ENCODE measurements at regions not wholly inside any gene's neighbourhood (a gene's known extent, or its start where the extent isn't known, plus 50 kb on each side); places are given as distances from the start of the nearest gene placed in this dataset.

DNA sequence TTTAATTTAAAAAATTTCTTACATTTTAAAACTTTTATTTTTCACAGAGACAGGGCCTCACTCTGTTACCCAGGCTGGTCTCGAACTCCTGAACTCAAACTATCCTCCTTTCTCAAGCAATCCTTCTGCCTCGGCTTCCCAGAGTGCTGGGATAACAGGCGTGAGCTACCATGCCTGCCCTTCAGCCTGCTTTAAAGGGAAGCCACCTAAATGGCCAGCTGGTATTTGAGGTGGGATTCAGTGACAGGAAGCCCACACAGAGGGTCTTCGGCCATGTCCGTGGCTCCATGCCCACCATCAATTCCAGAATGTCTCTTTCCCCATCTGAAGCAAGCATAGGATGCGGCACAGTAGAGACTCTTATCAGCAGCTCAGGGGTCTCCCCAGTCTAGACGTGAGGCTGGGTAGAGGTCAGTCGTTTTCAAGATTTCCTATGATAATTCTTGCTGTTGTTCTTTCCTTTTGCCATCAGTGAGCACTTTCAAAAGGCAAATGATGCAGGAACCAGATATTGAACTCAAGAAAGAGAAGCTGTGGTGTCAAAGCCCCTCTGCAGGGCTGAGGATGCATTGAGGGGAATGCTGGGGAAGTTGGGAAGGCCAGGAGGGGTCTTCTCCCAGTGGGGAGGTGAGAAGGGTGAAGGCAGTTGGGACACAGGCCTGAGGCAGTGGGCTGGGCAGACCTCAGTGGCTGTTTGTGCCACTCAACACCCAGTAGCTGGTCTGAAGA is 291.5 kb upstream of the IGFBP3 start:
- DNase-seq = no peak

DNA sequence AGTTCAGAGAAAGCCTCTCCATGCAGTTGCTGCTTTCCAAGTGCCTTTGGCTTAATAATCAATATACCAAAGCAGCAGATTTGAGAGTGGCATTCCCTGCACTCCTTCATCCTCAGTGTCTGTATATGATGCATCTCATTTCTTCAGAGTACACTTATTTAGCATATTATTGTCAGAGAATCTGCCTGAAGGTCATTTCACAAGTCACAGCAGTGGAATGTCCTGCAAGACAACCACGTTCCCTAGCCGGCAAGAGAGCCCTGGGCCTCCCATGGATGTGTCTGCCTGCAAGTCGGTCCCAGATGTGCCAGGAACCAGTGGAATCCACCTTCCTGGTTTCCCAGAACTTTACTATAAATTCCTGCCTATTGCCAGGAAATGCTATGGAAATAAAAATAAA is 289.4 kb upstream of the IGFBP3 start:
- no peak for DNase-seq

DNA sequence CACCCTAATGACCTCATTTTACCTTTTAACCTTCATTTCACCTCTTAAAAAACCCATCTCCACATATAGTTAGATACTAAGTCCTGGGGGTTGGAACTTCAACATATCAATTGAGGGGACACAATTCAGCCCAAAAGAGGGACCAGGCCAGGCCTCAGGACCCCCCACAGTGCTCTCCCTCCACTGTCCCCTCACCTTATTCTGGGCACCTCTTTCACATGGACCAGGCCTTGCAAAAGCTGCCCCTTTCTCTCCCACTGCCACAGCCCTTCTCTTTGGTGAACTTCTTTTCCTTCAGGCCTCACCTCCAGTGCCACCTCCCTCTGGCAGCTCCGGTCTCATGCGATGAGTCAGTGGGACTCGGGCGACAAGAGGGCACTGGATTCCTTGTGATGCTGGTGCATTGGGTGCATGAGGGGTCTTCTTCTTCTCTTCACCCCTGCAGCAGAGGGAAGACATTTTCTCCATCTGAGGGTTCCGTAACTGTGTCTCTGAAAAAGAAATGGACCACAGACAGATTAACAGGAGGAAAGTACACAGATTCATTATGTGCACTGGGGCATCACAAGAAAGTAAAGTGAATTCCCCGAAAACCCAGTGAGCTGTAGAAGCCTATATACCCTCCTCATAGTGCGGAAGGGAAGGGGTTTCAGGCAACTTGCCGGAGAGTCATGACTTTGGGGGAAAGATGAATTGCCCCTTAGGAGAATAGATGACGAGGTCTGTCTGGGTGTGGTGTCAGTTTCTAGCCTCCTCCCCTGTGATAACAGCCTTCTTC is 288.7 kb upstream of the IGFBP3 start:
- no peak for DNase-seq

DNA sequence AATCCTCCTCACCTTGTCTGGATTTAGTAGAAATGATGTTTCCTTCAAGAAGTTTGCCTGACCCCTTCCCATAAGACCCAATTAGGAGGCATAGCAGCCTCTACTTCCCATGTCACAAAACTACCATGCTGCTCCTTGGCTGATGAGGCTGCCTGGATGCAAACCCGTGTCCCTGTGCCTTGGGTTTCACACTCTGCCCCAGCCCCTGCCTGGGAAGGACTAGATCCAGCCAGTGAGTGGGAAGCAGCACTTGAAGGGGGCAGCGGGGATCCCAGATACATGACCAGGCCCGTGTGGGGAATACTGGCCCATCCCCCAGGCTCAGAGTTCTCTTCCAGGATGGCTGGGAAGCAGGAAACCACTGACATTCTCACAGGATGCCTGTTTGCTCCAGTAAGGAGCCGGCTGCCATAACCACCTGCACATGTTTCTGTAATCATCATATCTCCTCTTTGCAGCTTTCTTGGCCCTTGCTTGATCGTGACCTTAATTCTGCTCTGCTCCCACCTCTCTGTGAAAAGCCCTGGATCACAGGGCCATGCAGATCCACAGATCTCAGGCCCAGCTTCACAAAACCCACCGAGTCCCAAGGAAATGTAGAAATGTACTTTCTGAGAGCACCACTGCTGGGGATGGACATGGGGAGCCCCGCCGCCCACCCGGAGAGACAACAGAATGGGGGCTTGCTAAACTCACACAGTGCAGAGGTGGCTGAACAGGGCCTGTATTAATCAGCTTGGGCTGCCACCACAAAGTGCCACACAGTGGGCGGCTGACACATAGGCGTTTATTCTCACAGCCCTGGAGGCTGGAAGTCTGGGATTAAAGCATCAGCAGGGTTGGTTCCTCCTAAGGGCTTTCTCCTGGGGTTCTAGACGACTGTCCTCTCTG is 287.8 kb upstream of the IGFBP3 start:
- no peak for DNase-seq

DNA sequence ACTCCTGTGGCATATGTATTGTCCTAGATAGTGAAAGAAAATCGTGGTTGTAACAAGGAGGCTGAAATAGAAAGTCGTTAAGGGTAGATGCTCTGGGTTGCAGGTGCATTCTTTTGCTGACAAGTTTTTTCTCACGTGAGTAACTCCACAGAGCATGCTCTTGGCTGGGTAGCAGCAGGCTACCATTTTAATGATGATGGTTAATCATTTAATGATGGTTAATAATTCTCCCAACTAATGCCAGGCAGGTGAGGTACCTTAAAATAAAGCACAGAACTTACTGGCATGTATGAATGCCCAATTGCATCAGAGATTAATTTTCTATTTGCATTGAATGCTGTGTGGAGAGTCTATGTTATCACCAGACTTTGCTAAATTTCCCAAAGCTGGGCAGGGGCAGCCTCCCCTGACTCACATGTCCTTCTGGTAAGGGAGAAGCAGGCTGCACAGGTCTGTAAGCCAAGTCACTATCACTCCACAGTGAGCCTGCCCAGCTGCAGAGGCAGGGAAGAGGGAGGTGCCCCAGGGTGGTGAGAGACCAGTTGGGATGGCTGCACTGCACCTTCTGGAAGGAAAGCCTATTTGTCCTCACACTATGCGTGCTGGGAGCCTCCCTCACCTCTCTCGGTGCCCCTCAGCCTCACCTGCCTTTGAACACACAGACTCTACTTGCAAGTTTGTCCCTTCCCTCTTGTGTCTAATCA is 287.0 kb upstream of the IGFBP3 start:
- peak; percentile 51 for DNase-seq

DNA sequence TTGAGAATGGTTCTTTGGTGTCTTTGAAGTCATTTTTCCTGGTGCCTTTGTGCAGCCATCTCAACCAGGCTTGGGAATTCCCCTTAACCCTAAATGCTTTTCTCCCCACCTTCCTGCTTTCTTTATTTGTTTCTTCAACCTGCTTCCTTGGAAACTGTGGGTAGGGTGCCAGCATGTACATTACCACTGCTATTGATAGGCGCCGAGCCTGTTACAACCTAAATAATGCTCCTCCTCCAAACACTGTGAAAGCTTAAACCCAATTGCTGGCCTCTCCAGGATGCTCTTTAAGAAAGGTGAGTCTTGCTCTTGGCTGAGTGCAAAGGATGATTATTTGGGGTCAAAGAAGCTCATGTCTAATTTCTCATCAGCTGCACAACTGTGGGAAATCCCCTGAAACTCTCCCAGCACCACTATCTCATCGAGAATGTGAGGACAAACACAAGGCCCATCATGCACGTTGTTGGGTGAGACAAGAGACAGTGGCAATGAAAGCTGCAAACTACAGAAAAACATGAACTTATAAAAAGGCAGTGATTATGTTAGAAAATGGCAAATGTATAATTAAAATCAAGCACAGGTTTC is 285.5 kb upstream of the IGFBP3 start:
- no peak for DNase-seq

DNA sequence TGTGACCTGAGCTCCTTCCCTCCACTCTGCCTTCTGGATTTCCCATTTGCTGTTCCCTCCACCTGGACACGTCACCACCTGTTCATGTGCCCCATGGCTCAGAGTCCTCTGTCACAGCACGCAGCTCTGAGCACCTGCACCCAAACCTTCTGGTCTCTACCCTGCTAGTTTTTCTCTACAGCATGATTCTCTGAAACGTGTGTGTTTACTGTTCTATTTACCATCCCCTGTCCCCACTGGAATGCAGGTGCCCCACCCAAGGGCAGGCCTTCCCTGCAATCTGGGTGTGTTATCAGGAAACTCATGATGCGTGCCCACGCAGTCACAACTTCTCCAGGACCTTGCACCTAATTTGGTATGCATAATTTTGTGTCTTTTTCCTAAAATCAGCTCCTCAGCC is 284.4 kb upstream of the IGFBP3 start:
- no peak for DNase-seq

DNA sequence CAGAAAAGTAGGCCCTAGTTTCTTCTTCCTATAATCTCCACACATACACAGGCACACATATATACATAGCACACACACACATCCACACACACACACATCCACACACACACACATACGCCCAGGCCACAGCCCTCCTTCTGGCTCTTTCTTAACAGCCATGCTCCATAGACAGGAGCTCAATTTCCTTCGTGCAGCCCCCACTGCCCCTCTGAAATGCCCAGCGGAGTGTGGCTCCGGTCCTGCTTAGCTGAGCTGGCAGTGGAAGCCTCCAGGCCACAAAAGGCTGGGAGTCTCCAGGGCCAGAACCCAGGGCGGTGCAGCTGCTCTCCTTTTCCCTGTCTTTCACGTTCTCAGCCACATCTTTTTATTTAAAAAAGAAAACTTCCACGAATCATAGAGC is 282.9 kb upstream of the IGFBP3 start:
- no peak for DNase-seq

DNA sequence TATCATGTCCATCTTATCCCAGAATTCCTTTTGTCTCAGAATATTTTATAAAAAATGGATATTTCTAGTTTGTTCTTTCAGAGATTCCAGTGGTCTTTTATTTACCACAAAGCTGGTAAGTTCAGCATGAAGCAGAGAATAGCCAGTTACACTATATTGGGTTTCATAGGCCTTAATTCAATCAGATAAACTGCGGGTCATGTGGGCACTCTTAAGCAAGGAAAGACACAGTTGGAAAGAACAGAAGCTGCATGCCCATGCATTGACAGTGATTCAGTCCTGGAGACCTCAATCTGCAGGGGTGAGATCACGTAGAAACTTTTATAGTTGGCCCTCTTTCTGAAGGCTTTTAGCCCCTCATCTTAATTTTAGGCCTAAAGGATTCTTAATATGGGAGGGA is 281.3 kb upstream of the IGFBP3 start:
- DNase-seq = no peak

DNA sequence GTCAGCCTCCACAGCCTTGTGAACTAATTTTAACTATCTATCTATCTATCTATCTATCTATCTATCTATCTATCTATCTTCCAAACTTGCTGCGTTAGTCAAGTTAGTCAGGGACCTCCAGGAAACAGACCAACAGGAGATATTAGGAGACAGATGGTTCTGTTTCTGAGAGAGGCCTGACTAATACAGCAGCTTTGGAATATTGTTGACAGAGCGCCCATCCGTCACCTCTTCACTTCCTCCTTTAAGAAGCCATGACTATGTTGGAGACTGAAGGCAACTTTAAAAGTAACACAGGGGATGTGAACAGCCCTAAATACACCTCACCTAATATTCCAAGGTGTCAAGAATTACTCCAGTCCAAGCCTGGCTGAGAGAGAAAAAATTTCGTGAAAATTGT is 280.9 kb upstream of the IGFBP3 start:
- DNase-seq = no peak

DNA sequence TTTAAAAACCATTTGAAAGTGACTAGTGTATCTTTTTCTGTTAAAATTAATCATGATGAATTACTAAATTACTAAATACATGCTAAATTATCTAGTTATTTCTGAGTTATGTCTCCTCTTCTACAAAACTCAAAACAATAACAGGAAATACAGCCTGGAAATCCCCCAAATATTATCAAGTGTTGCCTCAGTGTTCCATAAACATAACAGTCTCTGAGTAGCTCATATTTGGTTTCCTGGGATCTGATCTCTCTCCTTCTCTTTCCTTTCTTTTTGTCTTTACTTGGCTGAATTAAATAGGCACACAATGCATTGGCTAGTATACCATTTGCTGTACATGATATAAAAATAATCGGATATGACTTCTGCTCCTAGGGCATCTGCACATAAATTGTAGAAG is 277.6 kb upstream of the IGFBP3 start:
- DNase-seq = no peak

DNA sequence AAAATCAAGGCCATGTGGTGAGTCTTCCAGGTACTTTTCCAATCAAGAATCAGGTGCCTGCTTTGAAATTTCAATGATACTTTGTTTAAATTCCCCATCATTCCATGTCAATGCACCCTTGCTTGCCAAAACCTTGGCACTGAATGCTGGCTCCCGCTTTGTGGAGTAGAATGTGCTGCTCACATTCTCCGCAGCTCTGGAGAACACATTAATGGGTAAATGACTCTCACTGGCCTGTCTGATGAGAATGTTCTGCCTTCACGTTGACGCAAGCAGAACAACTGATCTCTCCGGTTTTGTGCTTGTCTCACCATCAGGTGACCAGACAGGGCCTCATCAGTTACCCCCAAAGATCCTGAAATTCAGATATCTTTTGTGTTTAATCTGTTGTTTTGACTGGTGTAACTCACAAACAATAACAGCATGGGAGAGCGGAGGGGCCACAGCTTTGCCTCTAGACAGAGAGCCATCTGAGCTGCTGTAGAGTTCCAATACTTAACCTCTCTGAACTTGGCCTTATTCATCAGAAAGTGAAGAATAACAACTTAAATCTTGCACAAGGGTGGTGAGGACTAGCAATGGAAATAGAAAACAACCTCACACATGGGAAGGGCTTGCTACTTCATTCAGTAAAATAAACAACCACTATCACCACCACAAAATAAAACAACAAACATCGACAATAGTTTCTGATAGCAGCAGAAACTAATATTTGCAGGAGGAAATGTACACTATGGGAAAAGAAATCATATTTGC is 276.9 kb upstream of the IGFBP3 start:
- DNase-seq = no peak

DNA sequence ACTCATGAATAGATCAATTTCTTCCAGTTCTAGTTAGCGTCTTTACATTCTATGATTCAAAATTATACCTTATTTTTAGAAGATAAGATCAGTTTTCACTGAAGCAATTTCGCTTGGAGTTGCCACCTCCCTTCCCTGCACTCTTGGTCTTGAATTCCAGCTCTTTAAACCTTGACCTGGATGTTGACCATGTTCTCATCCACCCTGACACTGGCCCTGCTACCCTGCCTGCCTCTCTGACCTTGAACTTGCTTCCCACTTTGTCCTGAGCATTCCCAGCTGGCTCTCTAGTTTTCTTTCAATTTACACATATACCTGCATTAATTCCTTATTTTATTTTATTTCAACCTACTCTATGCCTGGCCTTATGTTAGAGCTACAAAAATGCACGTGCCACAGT is 274.9 kb upstream of the IGFBP3 start:
- no peak for DNase-seq

DNA sequence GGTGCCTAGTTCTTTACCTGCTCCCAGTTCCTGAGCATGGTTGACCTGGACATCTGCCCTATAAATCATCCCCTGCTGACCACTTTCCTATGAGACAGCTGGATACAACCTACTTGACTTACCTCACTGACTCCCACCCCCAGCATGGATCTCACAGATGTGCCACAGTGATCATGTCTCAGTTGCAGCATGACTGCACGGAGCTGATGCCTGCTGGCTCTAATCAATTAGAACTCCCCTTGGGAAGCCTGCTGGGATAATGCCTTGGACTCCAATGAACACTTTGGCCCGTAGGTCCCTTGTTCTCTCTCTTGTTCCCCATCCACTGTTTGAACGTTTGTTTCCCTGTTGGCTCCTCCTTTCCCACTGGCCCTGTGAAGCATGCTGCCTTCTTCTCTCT is 271.2 kb upstream of the IGFBP3 start:
- DNase-seq = no peak

DNA sequence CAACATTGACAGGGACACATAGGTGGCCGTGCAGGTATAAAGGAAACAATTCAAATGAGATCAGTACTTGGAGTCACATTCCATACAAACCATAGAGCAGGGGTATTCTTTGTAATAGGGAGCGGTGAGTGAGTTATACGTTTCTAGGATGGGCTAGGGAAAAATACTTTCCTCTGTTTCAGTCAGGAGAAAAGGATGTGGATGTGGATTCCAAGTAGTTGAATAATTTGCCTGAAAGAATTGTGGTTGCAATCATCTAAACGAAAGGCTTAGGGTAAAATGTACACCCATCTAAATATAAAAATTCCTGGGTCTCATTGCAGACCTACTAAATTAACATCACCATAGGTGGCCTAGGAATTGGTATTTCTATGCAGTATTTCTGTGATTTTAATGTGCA is 270.7 kb upstream of the IGFBP3 start:
- no peak for DNase-seq

DNA sequence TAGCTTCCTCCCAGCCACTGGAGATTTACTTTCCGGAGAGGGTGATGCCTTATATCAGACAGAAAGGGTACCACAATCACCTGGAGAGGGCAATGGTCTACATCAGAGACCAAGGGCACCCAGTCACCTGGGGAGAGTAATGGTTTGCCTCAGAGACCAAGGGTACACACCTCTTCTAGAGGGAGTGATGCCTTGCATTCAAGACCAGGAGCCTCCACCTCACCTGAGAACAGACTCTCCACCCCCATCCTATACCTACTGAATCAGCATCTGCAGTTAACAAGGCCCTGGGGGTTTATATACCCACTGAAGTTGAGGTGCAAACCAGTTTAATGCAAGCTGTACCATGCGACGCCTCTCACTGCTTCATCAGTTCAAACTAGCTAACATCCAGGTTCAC is 270.2 kb upstream of the IGFBP3 start:
- no peak for DNase-seq

DNA sequence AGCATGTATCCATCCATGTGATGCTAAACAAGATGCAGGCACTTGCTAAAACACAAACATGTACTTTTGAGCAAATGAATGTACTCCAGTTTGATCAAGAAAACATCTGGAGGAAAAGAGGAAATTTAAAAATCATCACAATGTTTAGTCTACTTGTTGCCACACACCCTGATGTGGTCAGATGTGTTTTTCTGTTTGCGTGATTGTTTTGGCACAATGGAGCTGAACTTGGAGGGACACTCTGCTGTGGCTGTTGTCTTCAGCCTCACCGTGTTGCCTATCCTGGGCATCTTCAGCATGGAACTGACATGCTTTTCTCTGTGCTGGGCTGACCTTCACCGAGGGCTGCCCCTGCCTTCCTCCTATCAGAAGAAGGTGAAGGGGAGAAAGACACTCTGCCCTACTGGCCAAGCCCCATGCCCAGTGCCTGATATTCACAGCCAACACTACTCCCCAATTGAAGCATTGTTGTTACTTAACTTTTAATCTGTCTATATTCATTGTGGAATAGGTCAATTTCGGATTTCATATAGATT is 268.3 kb upstream of the IGFBP3 start:
- DNase-seq = no peak

DNA sequence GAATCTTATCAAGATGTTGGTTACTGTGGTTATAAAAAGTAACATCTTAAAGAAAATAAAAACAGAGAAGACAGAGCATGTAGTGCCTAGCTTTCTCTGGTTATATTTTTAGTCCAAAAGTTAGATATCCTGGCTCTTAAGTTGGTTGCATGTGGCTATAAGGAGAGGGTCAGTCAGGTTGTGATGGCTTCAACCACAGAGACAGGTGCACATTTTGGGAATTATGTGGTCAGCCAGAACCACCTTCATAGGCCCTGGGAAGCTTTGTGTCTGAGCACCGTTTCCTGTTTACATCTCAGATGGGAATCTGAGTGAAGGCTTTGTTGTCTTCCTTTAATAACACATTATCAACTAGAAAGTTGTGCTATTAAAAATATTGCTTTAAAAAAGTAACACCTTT is 265.1 kb upstream of the IGFBP3 start:
- no peak for DNase-seq

DNA sequence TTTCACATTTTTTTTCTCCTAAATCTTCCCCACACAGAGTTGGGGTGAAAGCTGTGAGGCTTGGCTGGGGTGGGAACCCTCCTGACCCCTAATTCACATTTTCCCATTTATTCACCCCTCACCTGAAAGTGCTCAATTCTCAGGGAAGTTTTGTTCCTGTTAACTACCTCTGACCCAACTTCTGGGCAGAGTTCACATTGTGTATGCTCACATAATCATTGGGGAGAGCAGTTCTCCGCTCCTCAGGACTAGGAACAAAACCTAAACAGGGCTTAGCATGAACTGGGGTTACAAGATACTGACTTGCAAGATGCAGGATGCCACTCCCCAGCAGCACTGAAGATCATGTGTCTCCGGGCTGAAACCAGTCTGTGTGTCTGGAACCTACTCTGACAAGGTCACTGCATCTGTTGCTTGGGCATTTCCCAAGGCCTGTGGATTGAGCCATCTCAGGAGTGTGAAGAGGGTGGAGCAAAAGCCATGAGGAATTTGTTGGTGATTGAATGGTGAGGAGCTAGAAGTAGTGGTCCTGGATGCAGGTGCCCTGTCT is 258.1 kb upstream of the IGFBP3 start:
- no peak for DNase-seq

DNA sequence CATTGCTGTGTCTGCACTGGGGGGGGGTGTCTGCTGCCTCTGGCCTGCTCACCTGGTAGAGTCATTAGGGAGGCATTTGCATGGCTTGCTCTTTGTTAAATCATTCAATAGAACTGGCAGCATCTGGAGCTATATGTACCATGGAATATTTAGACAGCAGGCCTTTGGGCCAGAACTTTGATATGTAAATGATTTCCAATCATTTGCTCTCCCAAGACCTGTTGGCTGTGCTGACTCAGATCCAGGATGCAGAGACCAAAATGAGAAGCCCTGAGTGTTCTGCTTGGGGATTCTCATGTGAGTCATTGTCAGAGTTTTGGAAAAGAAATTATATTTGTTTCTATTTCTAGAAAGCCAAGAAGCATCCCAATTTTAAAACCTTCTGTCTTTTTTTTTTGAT is 257.6 kb upstream of the IGFBP3 start:
- DNase-seq = no peak

DNA sequence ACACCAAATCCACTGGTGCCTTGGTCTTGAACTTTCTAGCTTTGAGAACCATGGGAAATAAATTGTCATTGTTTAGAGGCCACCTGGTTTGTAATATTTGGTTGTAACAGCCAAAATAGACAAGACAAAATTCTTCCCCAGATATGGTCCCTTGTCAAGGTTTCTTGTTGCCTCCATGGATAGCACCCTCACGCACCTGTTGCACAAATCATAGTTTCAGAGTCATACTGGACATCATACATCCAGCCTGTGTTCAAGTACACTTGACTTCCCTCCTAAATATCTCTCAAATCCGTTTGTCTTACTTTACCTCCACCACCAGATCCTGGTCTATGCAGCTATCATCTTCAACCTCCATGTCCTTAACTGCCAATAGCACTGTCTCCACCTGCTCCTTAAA is 256.7 kb upstream of the IGFBP3 start:
- DNase-seq = no peak
